ENCODE measurements at regions not wholly inside any gene's neighbourhood (a gene's known extent, or its start where the extent isn't known, plus 50 kb on each side); places are given as distances from the start of the nearest gene placed in this dataset.

GRCh38 chr1:67948151-67949080 is 102.0 kb downstream of the DIRAS3 start:
- DNase-seq (ENCODE audit: low read depth in 2 of 3, low spot score in 1 of 3) = no peak

DNA sequence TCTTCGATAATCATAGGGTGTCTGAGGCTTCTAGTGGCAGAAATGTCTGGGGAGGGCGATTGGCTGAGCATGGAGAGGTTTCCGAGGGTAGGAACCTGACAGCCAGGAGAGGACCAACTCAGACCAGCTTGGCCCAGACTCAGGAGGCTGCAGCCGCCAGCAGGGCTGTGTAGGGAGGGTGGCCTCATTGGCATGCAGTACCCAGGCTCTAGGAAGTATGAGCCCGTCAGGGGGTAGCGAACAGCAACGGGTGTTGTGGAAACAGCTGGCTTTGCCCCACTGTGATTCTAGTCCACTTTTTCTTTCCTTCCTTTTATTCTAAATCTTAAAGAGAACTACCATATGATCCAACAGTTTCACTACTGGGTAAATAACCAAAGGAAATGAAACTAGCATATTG is 103.3 kb downstream of the DIRAS3 start:
- no peak for DNase-seq (ENCODE audit: low read depth in 2 of 3, low spot score in 1 of 3)

DNA sequence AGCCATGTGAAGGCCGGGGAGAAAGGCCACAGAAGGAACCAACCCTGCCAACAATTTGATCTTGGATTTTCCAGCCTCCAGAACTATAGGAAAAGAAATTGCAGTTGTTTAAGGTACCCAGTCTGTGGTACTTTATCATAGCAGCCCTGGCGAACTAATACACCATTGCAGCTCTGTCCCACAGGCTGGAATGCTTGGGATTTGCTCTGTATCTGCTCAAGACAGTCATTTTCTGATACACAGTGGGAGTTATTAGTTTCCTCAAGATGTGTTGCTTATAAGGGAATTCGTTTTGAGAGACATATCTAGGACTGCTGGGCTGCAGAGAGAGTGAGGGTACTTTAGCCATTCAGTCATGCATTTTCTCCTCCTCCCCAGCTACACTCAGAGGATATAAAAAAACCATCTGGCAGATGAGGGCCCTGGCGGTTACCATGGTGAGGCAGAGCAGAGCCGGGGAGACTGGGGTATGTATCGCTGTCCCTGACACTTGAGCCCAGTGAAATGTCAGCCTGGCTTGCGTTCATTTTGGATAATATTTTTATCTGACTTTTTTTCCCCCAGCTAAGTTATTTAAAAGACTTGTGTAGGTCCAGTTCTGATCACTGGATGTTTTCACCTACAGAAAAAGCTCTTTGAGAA is 104.6 kb downstream of the DIRAS3 start:
- DNase-seq (ENCODE audit: low read depth in 2 of 3, low spot score in 1 of 3) = no peak

- no peak for DNase-seq (ENCODE audit: low read depth in 2 of 3, low spot score in 1 of 3)
Measured at GRCh38 chr1:67942274-67942673, 108.2 kb downstream of the DIRAS3 start.

GRCh38 chr1:67941746-67942145 is 108.5 kb upstream of the GNG12 start:
- DNase-seq (ENCODE audit: low read depth in 2 of 3, low spot score in 1 of 3) = no peak

DNA sequence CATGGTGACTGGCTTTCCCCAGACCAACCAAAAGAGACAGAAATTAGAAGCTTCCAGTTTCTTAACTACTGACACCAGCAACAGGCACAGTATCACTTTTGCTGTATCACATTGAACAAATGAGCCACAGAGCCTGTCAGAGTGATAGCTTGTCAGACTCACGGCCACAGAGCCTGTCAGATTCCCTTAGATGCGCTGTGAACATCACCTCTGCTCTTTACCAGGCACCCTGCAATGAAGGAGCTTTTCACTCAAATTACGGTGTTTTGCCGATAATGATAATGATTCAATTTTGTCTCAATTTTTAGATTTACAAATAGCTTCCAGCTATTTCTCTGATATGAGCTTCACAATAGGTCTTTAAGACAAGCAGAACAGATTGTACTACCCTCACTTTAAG is 107.9 kb upstream of the GNG12 start:
- DNase-seq (ENCODE audit: low read depth in 2 of 3, low spot score in 1 of 3) = no peak

DNA sequence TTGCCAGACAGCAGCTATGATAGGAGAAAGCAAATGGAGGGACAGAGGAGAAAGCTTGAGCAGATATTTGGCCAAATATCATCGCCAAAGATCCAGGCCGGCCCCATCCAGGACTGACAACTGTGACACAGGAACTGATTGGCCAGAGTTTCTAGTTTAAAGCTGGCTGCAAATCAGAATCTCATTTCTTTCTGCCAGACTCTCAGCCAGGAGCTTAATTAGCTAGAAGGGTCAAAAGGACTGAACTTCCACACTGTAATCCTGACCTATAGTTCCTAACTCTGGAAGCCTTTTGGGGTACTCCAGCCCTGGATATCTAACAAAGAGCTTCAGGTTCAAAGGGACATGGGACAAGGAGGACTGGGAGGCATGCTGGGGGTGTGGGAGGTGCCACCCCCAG is 106.7 kb upstream of the GNG12 start:
- DNase-seq (ENCODE audit: low read depth in 2 of 3, low spot score in 1 of 3) = no peak

DNA sequence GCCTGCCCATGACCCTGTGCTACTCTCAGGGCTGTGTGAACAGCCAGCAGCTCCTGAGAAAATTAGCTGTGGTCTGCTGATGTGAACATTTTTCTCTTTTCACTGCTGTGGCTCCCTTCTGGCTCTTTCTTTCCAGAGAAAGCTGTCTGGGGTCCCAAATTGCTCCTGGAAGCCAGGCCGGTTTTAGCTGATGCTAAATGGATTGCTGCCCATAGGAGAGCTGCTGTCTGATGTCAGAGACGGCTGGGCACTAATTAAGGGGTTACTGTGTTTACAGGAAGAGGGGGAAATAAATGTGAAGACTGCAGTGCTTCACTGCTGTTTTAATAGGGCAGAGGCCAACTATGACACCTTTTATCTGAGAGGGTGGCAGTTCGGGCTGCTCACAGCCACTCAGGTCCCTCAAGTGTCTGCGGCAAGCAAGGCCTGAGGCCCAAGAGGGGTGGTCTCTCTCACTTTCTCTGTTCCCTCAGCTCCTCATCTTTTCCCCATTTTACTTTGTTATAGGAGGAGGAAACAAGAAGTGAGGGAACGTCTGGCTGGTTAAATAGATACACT is 106.0 kb upstream of the GNG12 start:
- no peak for DNase-seq (ENCODE audit: low read depth in 2 of 3, low spot score in 1 of 3)

GRCh38 chr1:67937651-67938050 is 104.4 kb upstream of the GNG12 start:
- no peak for DNase-seq (ENCODE audit: low read depth in 2 of 3, low spot score in 1 of 3)

GRCh38 chr1:67937010-67937409 is 103.7 kb upstream of the GNG12 start:
- DNase-seq (ENCODE audit: low read depth in 2 of 3, low spot score in 1 of 3) = no peak

DNA sequence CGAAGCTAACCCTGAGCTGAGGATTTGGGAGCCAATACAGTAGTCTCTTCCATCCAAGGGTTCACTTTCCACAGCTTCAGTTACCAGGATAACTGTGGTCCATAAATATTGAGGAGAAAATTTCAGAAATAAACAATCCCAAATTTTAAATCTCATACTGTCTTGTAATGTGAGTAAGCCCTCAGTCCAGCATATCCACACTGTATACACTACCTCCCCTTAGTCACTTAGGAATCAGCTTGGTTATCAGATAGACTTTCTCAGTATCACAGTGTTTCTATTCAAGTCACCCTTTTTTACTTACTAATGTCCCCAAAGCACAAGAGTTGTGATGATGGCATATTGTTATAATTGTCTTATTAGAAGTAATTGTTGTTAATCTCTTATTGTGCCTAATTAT is 102.3 kb upstream of the GNG12 start:
- no peak for DNase-seq (ENCODE audit: low read depth in 2 of 3, low spot score in 1 of 3)

- no peak for DNase-seq (ENCODE audit: low read depth in 2 of 3, low spot score in 1 of 3)
Measured at GRCh38 chr1:67931198-67931597, 97.9 kb upstream of the GNG12 start.

- no peak for DNase-seq (ENCODE audit: low read depth in 2 of 3, low spot score in 1 of 3)
Measured at GRCh38 chr1:67923074-67923473, 89.8 kb upstream of the GNG12 start.

- no peak for DNase-seq (ENCODE audit: low read depth in 2 of 3, low spot score in 1 of 3)
Measured at GRCh38 chr1:67921725-67922489, 88.6 kb upstream of the GNG12 start.

- no peak for DNase-seq (ENCODE audit: low read depth in 2 of 3, low spot score in 1 of 3)
Measured at GRCh38 chr1:67919274-67920072, 86.2 kb upstream of the GNG12 start.

DNA sequence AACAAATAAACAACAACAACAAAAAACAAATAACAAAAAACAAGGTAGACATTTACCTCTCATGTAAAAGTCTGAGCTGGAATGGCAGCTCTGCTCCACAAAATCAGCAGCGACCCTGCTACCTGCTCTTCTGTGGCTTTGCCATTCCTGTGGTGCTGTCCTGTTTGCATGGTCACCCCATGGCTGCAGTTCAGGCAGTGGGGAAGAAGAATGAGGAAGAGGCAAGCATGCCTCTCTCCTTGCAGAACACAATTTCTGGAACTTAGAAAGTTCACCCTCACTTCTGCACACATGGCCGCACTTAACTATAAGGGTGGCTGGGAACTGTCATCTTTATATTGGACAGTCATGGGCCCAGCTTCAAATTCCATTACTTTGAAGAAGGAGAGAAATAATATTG is 84.8 kb upstream of the GNG12 start:
- no peak for DNase-seq (ENCODE audit: low read depth in 2 of 3, low spot score in 1 of 3)

DNA sequence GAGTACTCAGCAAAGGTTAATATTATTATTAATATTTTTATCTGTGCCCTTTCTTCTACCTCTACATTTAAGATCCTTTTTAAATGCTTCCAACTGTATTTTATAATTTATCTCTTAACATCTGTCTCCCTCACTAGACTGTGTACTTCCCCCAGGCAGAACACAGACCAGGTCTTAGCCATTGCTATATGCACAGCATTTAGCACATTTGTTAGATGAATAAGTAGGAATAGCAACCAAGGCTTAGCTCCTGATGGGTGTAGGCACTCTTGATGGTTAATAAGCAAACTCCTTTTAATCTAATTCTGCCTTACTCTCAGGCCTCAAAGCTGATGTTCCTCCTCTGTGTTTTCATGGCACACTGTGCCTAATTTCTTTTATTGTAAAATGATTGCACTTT is 83.7 kb upstream of the GNG12 start:
- no peak for DNase-seq (ENCODE audit: low read depth in 2 of 3, low spot score in 1 of 3)

DNA sequence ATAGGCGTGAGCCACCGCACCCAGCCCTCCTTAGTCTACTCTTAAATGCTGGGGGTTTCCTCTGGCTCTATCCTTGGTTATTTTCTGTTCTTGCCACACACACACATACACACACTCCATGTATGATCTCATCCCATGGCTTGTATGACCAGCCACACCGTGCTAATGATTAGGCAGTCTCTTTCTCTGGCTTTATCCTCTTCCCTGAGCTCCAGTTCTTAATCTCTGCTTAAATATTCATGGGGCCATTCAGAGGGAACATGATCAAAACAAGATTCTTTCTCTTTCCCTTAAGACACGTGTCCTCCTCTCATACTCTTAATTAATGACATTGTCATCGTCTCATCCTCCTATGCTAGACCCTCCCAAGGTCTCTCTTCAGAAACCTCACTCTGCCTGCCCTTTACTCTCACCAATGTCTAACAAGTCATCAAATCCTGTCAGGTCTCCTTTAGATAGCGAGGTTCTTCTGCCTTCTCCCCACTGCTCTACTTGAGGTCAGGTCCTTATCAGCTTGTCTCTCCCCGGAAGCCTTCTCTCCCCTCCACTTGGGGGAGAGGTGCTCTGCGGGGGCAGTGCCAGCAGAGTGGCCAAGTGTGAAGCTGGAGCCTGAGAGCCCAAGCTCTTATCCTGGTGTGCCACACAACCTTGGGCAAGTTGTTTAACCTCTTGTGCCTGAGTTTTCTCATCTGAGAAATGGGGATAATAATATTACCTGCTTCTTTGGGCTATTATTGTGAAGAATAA is 83.0 kb upstream of the GNG12 start:
- no peak for DNase-seq (ENCODE audit: low read depth in 2 of 3, low spot score in 1 of 3)

GRCh38 chr1:67909776-67910175 is 76.5 kb upstream of the GNG12 start:
- DNase-seq (ENCODE audit: low read depth in 2 of 3, low spot score in 1 of 3) = no peak

Data from stimulated activated CD4-positive, alpha-beta T cell treated with anti-CD3 and anti-CD28 coated beads, Interleukin-12 subunit alpha, Interleukin-12 subunit beta, amount 100 ng/mL, for 48 hours (primary cell).